Colon (tissue), 2 donors: ENCODE measurements at regions not wholly inside any gene's neighbourhood (a gene's known extent, or its start where the extent isn't known, plus 50 kb on each side); places are given as distances from the start of the nearest gene placed in this dataset.

Experiments
- FAIRE-seq: peaks from 2 replicates; lab custom pipeline; 2012; peaks lifted over from hg19 to GRCh38; lab: Jason Lieb, UNC
- donor health status: control.
- donor health status: control.

- no peak for FAIRE-seq
These were observed 229.8 kb downstream of the HAO1 start for GRCh38 chr20:7710440-7710839.

- no peak for FAIRE-seq
These were observed 227.6 kb downstream of the HAO1 start for GRCh38 chr20:7712661-7713060.

GRCh38 chr20:7714549-7714948 is 225.7 kb downstream of the HAO1 start:
- no peak for FAIRE-seq

GRCh38 chr20:7716286-7716972 is 223.8 kb downstream of the HAO1 start:
- FAIRE-seq, result no peak

GRCh38 chr20:7722564-7722963 is 217.7 kb downstream of the HAO1 start:
- no peak for FAIRE-seq

- FAIRE-seq, result no peak
These were observed 217.0 kb downstream of the HAO1 start for GRCh38 chr20:7723284-7723683.

- FAIRE-seq, result no peak
These were observed 211.9 kb downstream of the HAO1 start for GRCh38 chr20:7728338-7728737.

GRCh38 chr20:7734216-7734615 is 206.0 kb downstream of the HAO1 start:
- FAIRE-seq, result no peak

- no peak for FAIRE-seq
These were observed 203.9 kb downstream of the HAO1 start for GRCh38 chr20:7736336-7736735.

GRCh38 chr20:7741866-7742265 is 198.4 kb downstream of the HAO1 start:
- FAIRE-seq, result no peak

- FAIRE-seq, result no peak
These were observed 197.8 kb downstream of the HAO1 start for GRCh38 chr20:7742479-7742878.

GRCh38 chr20:7744411-7744810 is 195.8 kb downstream of the HAO1 start:
- FAIRE-seq, result no peak

GRCh38 chr20:7748624-7749023 is 191.6 kb downstream of the HAO1 start:
- FAIRE-seq, result no peak

GRCh38 chr20:7754102-7754501 is 186.2 kb downstream of the HAO1 start:
- no peak for FAIRE-seq

- no peak for FAIRE-seq
These were observed 181.9 kb downstream of the HAO1 start for GRCh38 chr20:7758406-7758805.

GRCh38 chr20:7760247-7761031 is 179.8 kb downstream of the HAO1 start:
- FAIRE-seq, result no peak

- FAIRE-seq, result no peak
These were observed 175.0 kb downstream of the HAO1 start for GRCh38 chr20:7765221-7765620.

GRCh38 chr20:7770046-7770445 is 170.2 kb downstream of the HAO1 start:
- no peak for FAIRE-seq

GRCh38 chr20:7770578-7770977 is 169.7 kb downstream of the HAO1 start:
- FAIRE-seq, result no peak

GRCh38 chr20:7772371-7772770 is 167.9 kb downstream of the HAO1 start:
- FAIRE-seq, result no peak

- FAIRE-seq, result no peak
These were observed 166.7 kb downstream of the HAO1 start for GRCh38 chr20:7773511-7773910.

GRCh38 chr20:7775072-7775471 is 165.2 kb downstream of the HAO1 start:
- no peak for FAIRE-seq

GRCh38 chr20:7776148-7776547 is 164.1 kb downstream of the HAO1 start:
- FAIRE-seq, result no peak

- no peak for FAIRE-seq
These were observed 150.1 kb downstream of the HAO1 start for GRCh38 chr20:7790189-7790588.
